CD8-positive, alpha-beta memory T cell (primary cell): ENCODE measurements at regions not wholly inside any gene's neighbourhood (a gene's known extent, or its start where the extent isn't known, plus 50 kb on each side); places are given as distances from the start of the nearest gene placed in this dataset.
A peak's percentile ranks its signal among the peaks of the same experiment; 100 is the strongest.
"Not testable (repeated sequence)": the region's sequence is repeated elsewhere in the genome, so short reads cannot be mapped to it uniquely, and the experiment has no call there.

Experiments used
- CTCF ChIA-PET: fragments of 350-600 bp; sonication (Branson Sonifier 250); formaldehyde crosslinking; loops from one replicate; lab custom pipeline; 2021; ENCODE audit warnings: antibody characterized with exemption; lab: Charles Lee
- POLR2A ChIA-PET: fragments of 350-600 bp; sonication (Branson Sonifier 250); formaldehyde crosslinking; loops from one replicate; lab custom pipeline; 2021; ENCODE audit warnings: antibody characterized with exemption; lab: Charles Lee
- DNase-seq, 5 donors: peaks; one replicate each; pipeline versions ENCODE4 v3.0.0 to v3.0.0-alpha.2; 2020 to 2022; ENCODE audit warnings: mixed read lengths in 1 of 5
- H3K27ac ChIP-seq: one replicate; pipeline ENCODE4 v1.7.0; 2013; ENCODE audit warnings: low read depth, mild to moderate bottlenecking, low read length, moderate library complexity
- H3K27me3 ChIP-seq: 2 replicates; pipeline ENCODE4 v1.7.0; 2013; ENCODE audit warnings: low read length, mild to moderate bottlenecking; ENCODE audit not compliant: insufficient read depth, poor library complexity, severe bottlenecking
- H3K36me3 ChIP-seq: 2 replicates; pipeline ENCODE4 v1.7.0; 2013; ENCODE audit warnings: mild to moderate bottlenecking, low read length, moderate library complexity; ENCODE audit not compliant: insufficient read depth
- H3K4me1 ChIP-seq: 2 replicates; pipeline ENCODE4 v1.7.0; 2013; ENCODE audit warnings: mild to moderate bottlenecking, low read length, moderate library complexity; ENCODE audit not compliant: insufficient read depth
- H3K4me3 ChIP-seq: 2 replicates; pipeline ENCODE4 v1.7.0; 2013; ENCODE audit warnings: mild to moderate bottlenecking, low read length
- H3K9me3 ChIP-seq: 2 replicates; pipeline ENCODE4 v1.7.0; 2013; ENCODE audit warnings: mild to moderate bottlenecking, low read length
- H3K27ac Mint-ChIP-seq, 8 donors: one replicate each; pipeline ENCODE4 v1.8.0; 2020 to 2021; ENCODE audit warnings: mixed read lengths in 8 of 8, mild to moderate bottlenecking in 6 of 8, inconsistent platforms in 3 of 8, moderate library complexity in 3 of 8
- H3K27me3 Mint-ChIP-seq, 2 donors: one replicate each; pipeline ENCODE4 v1.8.0; 2020 to 2021; ENCODE audit warnings: mixed read lengths in 2 of 2, mild to moderate bottlenecking in 1 of 2, moderate library complexity in 1 of 2
- H3K36me3 Mint-ChIP-seq, 3 donors: one replicate each; pipeline ENCODE4 v1.8.0; 2020 to 2021; ENCODE audit warnings: mixed read lengths in 3 of 3, inconsistent platforms in 1 of 3, mild to moderate bottlenecking in 1 of 3
- H3K4me1 Mint-ChIP-seq, 3 donors: one replicate each; pipeline ENCODE4 v1.8.0; 2020 to 2021; ENCODE audit warnings: mixed read lengths in 3 of 3, inconsistent platforms in 1 of 3, mild to moderate bottlenecking in 1 of 3
- H3K4me3 Mint-ChIP-seq, 7 donors: one replicate each; pipeline ENCODE4 v1.8.0; 2020 to 2021; ENCODE audit warnings: mixed read lengths in 7 of 7, mild to moderate bottlenecking in 6 of 7, moderate library complexity in 4 of 7, inconsistent platforms in 2 of 7
- H3K9me3 Mint-ChIP-seq, 5 donors: one replicate each; pipeline ENCODE4 v1.8.0; 2020 to 2022; ENCODE audit warnings: mixed read lengths in 5 of 5, mild to moderate bottlenecking in 3 of 5, moderate library complexity in 2 of 5, inconsistent platforms in 1 of 5

DNA sequence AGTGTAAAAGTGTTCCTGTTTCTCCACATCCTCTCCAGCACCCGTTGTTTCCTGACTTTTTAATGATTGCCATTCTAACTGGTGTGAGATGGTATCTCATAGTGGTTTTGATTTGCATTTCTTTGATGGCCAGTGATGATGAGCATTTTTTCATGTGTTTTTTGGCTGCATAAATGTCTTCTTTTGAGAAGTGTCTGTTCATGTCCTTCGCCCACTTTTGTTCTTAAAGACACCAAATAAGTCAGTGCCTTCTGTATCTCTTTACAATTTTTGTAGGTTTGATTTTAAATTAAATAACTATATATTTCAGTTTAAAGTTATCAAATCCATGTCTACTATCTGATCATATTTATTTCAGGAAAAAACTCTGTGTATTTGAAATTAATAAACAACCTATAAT, 202.4 kb upstream of the ZNF322 start:
- CTCF ChIA-PET, POLR2A ChIA-PET, H3K36me3 ChIP-seq: not testable (repeated sequence)

DNA sequence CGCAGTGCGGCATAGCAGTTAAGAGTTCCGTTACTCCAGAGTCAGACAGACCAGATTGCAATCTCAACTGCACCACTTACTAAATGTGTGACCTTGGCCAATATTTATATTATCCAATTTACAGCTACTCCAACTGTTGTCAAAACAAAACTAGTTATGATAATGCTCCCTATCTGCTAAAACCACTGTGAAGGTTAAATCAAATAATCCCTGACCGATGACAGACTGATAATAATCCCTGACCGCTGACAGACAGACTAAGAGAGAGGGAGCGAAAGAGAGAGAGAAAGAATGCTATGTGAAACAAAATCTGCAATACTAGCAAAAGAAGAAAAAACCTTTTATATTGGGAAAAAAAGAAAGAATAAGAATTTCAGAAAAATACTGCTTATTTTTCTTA, 204.1 kb upstream of the ZNF322 start:
- H3K36me3 Mint-ChIP-seq, H3K36me3 ChIP-seq, H3K27ac ChIP-seq, H3K4me1 ChIP-seq, CTCF ChIA-PET, H3K4me3 Mint-ChIP-seq, H3K9me3 Mint-ChIP-seq, H3K9me3 ChIP-seq, POLR2A ChIA-PET, H3K27me3 ChIP-seq, H3K4me3 ChIP-seq, H3K4me1 Mint-ChIP-seq, DNase-seq, H3K27me3 Mint-ChIP-seq, H3K27ac Mint-ChIP-seq: not testable (repeated sequence)

More for the DNA sequence above, 202.4 kb upstream of the ZNF322 start:
- H3K27ac ChIP-seq, H3K36me3 Mint-ChIP-seq, H3K4me1 Mint-ChIP-seq, H3K9me3 ChIP-seq, DNase-seq, H3K27ac Mint-ChIP-seq, H3K4me3 Mint-ChIP-seq, H3K9me3 Mint-ChIP-seq, H3K27me3 Mint-ChIP-seq, H3K4me1 ChIP-seq, H3K27me3 ChIP-seq, H3K4me3 ChIP-seq: not testable (repeated sequence)

DNA sequence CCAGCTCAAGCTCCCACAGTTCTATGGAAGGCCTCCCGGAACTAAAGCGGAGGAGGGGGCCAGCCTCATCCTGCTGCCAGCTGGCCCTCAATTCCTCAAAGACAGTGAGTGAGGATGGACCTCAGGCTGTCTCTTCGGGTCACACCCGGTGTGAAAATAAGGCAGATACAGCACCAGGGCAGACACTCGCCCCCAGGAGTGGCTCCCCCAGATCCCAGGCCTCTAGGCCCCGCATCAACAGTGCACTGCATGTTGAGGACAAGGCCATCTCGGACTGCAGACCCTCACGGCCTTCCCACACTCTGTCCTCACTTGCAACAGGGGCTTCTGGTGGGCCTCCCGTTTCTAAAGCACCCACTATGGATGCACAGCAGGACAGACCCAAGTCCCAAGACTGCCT, 239.2 kb upstream of the ZNF322 start:
- H3K4me1 ChIP-seq, H3K4me3 ChIP-seq, H3K36me3 Mint-ChIP-seq, H3K27ac ChIP-seq, CTCF ChIA-PET, H3K36me3 ChIP-seq, POLR2A ChIA-PET, DNase-seq, H3K27me3 ChIP-seq, H3K4me3 Mint-ChIP-seq, H3K27me3 Mint-ChIP-seq, H3K27ac Mint-ChIP-seq, H3K9me3 ChIP-seq, H3K9me3 Mint-ChIP-seq, H3K4me1 Mint-ChIP-seq: not testable (repeated sequence)

DNA sequence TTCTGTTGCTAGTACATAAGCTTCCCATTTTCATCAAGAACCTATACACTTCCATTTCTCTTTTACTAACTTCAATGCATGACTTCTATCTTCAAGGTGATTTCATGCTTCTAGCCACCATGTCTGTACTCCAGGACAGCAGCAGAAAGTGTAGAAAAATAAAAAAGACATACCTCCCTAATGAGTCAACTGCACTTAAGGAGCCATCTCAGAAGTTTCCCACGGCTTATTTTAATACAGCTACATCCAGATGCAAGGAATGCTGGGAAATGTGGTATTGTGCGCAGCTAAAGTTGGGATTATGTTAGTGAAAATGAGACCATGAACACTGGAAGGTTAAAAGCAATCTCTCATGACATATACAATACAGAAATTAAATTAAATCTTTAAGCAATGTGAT, 264.7 kb upstream of the ZNF322 start:
- H3K27ac Mint-ChIP-seq, CTCF ChIA-PET, H3K4me1 ChIP-seq, H3K36me3 ChIP-seq, H3K9me3 Mint-ChIP-seq, POLR2A ChIA-PET, H3K27ac ChIP-seq, H3K36me3 Mint-ChIP-seq, H3K9me3 ChIP-seq, H3K27me3 Mint-ChIP-seq, H3K4me3 Mint-ChIP-seq, H3K27me3 ChIP-seq, DNase-seq, H3K4me1 Mint-ChIP-seq, H3K4me3 ChIP-seq: not testable (repeated sequence)

DNA sequence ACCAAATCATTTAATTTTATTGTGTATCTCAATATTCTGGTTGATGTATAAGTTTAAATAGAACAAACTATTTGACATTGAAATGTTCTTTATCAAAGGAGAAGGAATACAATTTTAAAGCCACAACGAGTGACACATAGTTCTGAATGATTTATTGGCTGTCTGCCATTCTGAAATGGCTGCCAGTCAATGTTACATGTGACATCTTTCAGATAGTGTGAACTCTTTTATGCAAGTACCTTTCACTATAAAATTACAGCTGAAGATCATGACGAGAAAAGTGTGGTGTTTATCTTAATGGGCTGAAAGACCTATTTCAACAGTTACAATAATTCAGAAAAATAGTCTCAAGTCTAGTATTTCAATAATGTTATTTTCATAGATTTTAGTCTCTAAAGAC, 268.6 kb upstream of the ZNF322 start:
- H3K4me1 ChIP-seq, CTCF ChIA-PET, H3K4me1 Mint-ChIP-seq, H3K9me3 Mint-ChIP-seq, POLR2A ChIA-PET, H3K36me3 Mint-ChIP-seq, H3K27ac Mint-ChIP-seq, H3K4me3 Mint-ChIP-seq, H3K27me3 Mint-ChIP-seq, H3K36me3 ChIP-seq, H3K4me3 ChIP-seq, H3K27ac ChIP-seq, H3K27me3 ChIP-seq, H3K9me3 ChIP-seq, DNase-seq: not testable (repeated sequence)

DNA sequence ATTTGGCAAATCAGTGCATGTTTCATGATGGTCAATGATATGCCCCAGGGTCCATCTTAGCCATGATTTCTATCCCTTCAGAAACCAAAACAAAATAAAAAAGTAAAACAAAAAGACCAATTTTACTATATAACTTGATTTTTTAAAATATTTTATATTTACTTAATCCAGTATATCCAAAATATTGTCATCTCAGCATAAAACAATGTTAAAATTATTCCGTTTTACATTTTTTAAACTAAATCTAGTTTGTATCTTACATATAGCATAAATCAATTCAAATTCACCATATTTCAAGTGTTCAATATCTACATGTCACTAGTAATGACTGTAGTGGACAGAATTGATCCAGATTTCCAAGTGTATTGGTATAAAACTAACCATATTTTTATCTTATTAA, 277.7 kb upstream of the ZNF322 start:
- H3K4me3 Mint-ChIP-seq, POLR2A ChIA-PET, CTCF ChIA-PET, H3K27ac ChIP-seq, H3K4me3 ChIP-seq, H3K27ac Mint-ChIP-seq, H3K4me1 ChIP-seq, H3K4me1 Mint-ChIP-seq, DNase-seq, H3K9me3 ChIP-seq, H3K27me3 Mint-ChIP-seq, H3K36me3 Mint-ChIP-seq, H3K27me3 ChIP-seq, H3K9me3 Mint-ChIP-seq, H3K36me3 ChIP-seq: not testable (repeated sequence)

DNA sequence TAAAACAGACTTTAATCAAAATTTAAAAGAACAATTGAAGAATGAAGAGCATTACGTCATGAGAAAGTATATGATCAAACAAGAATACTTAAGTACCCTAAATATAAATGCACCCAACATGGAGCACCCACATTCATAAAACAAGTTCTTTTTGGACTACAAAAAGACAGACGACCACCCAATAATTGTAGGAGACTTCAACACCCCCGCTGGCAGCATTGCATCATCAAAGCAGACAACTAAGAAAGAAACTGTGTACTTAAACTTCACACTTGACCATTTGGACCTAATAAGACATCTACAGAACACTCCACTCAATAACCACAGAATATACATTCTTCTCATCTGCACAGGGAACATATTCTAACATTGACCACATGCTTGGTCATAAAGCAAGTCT, 291.7 kb upstream of the ZNF322 start:
- POLR2A ChIA-PET, H3K27ac Mint-ChIP-seq, CTCF ChIA-PET, H3K4me3 ChIP-seq, H3K27me3 ChIP-seq, H3K4me3 Mint-ChIP-seq, H3K4me1 ChIP-seq, DNase-seq, H3K9me3 ChIP-seq, H3K36me3 Mint-ChIP-seq, H3K27ac ChIP-seq, H3K36me3 ChIP-seq, H3K9me3 Mint-ChIP-seq, H3K27me3 Mint-ChIP-seq: not testable (repeated sequence)
- peaks cover 3 to 11% (median 3%) of the 10 kb centered on the region in 3 donors for H3K4me1 Mint-ChIP-seq

DNA sequence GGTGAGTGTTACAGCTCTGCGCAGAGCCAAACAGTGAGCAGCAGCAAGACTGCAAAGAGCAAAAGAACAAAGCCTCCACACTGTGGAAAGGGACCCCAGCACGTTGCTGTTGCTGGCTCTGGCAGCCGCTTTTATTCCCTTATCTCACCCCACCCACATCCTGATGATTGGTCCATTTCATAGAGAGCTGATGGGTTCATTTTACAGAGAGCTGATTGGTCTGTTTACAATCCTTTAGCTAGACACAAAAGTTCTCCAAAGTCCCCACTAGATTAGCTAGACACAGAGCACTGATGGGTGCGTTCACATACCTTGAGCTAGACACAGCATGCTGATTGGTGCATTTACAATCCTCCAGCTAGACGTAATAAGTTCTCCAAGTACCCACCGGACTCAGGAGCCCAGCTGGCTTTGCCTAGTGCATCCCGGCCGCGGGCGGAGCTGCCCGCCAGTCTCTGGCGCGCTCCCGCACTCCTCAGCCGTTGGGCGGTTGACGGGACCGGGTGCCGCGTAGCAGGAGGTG, 291.4 kb upstream of the PRSS16 start:
- H3K4me1 ChIP-seq, CTCF ChIA-PET, POLR2A ChIA-PET, H3K27me3 Mint-ChIP-seq, H3K36me3 ChIP-seq, H3K27me3 ChIP-seq, H3K9me3 ChIP-seq, H3K36me3 Mint-ChIP-seq, H3K4me3 ChIP-seq, H3K9me3 Mint-ChIP-seq: not testable (repeated sequence)
- peak overlapping the region; percentile 31 for H3K27ac ChIP-seq
- peaks cover 5 to 16% (median 9%) of the 10 kb centered on the region in 3 donors for H3K4me1 Mint-ChIP-seq
- peak overlapping the region; percentile 61 to 90 (median 76) for H3K27ac Mint-ChIP-seq
- DNase-seq: peak; percentile 28 to 72 (median 57)
- H3K4me3 Mint-ChIP-seq: peak overlapping the region; percentile 78 to 92 (median 87)

DNA sequence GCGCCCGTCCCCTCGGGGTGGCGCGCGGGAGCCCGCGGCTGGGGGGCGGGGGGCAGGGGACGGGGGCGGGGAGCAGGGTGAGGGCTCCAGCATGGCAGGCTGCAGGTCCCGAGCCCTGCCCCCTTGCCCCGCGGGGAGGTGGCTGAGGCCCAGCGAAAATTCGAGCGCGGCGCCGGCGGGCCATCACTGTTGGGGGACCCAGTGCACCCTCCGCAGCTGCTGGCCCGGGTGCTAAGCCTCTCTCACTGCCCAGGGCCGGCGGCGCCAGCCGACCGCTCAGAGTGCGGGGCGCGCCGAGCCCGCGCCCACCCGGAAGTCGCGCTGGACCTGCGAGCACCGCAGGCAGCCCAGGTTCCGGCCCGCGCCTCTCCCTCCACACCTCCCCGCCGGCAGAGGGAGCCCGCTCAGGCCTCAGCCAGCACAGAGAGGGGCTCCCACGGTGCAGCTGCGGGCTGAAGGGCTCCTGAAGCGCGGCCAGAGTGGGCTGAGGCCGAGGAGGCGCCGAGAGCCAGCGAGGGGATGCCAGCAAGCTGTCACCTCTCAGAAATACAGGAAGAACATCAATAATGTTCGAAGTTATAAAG, 290.8 kb upstream of the PRSS16 start:
- H3K27ac Mint-ChIP-seq: peak overlapping the region; percentile 54 to 96 (median 79)
- H3K9me3 Mint-ChIP-seq, POLR2A ChIA-PET, H3K4me3 ChIP-seq, H3K4me1 ChIP-seq, CTCF ChIA-PET, H3K27me3 Mint-ChIP-seq, H3K27me3 ChIP-seq, H3K9me3 ChIP-seq, H3K36me3 ChIP-seq, H3K36me3 Mint-ChIP-seq: not testable (repeated sequence)
- peak overlapping the region; percentile 47 for H3K27ac ChIP-seq
- peak; percentile 64 to 84 (median 77) for DNase-seq
- H3K4me3 Mint-ChIP-seq: peak overlapping the region; percentile 80 to 95 (median 83)
- H3K4me1 Mint-ChIP-seq: peaks cover 5 to 16% (median 9%) of the 10 kb centered on the region in 3 donors
